CD4-positive, alpha-beta T cell (primary cell): ENCODE measurements at regions not wholly inside any gene's neighbourhood (a gene's known extent, or its start where the extent isn't known, plus 50 kb on each side); places are given as distances from the start of the nearest gene placed in this dataset.
"Not testable (repeated sequence)": the region's sequence is repeated elsewhere in the genome, so short reads cannot be mapped to it uniquely, and the experiment has no call there.

Source experiments
- ATAC-seq: fragments of 200-7000 bp; cut with Tn5 transposase; one replicate; pipeline ENCODE4 v1.10.0; 2022; ENCODE audit warnings: mild to moderate bottlenecking; ENCODE audit not compliant: poor library complexity
- CTCF ChIA-PET: fragments of 350-600 bp; sonication (Branson Sonifier 250); formaldehyde crosslinking; loops from one replicate; lab custom pipeline; 2021; ENCODE audit warnings: antibody characterized with exemption, inconsistent platforms; lab: Charles Lee
- POLR2A ChIA-PET: fragments of 350-600 bp; sonication (Branson Sonifier 250); formaldehyde crosslinking; loops from one replicate; lab custom pipeline; 2021; ENCODE audit warnings: antibody characterized with exemption, inconsistent platforms; lab: Charles Lee
- DNase-seq, 14 experiments: peaks; one replicate each; pipeline ENCODE4 v3.0.0-alpha.2; 2013 to 2020; ENCODE audit warnings: mixed read lengths in 2 of 14
- H3K27ac ChIP-seq, 2 donors: one replicate each; pipeline versions ENCODE4 v1.5.1 to v1.7.0; 2013; ENCODE audit warnings: low read length in 2 of 2, low read depth in 1 of 2, mild to moderate bottlenecking in 1 of 2
- H3K27me3 ChIP-seq, 2 experiments: 1 replicate in 1 of 2; 2 replicates in 1 of 2; pipeline versions ENCODE4 v1.6.1 to v1.7.0; 2013; ENCODE audit warnings: low read length in 2 of 2, control low read depth in 1 of 2, mild to moderate bottlenecking in 1 of 2, moderate library complexity in 1 of 2; ENCODE audit not compliant: insufficient read depth in 2 of 2, control insufficient read depth in 1 of 2
- H3K36me3 ChIP-seq: one replicate; pipeline ENCODE4 v1.6.1; 2013; ENCODE audit warnings: low read length, control low read depth; ENCODE audit not compliant: insufficient read depth
- H3K4me1 ChIP-seq: one replicate; pipeline ENCODE4 v1.6.1; 2013; ENCODE audit warnings: low read length, control low read depth; ENCODE audit not compliant: insufficient read depth
- H3K4me3 ChIP-seq: one replicate; pipeline ENCODE4 v1.5.1; 2013; ENCODE audit warnings: mild to moderate bottlenecking, low read length, moderate library complexity
- H3K9me3 ChIP-seq, 2 experiments: 1 replicate in 1 of 2; 2 replicates in 1 of 2; pipeline versions ENCODE4 v1.6.1 to v1.7.0; 2013; ENCODE audit warnings: low read length in 2 of 2, mild to moderate bottlenecking in 2 of 2, control low read depth in 1 of 2, moderate library complexity in 1 of 2; ENCODE audit not compliant: control insufficient read depth in 1 of 2, insufficient read depth in 1 of 2
- H3K27ac Mint-ChIP-seq: one replicate; pipeline ENCODE4 v1.8.0; 2020; ENCODE audit warnings: mixed read lengths
- H3K27me3 Mint-ChIP-seq: one replicate; pipeline ENCODE4 v1.8.0; 2021; ENCODE audit warnings: mixed read lengths
- H3K36me3 Mint-ChIP-seq: one replicate; pipeline ENCODE4 v1.8.0; 2021; ENCODE audit warnings: low read depth, mixed read lengths
- H3K4me1 Mint-ChIP-seq: one replicate; pipeline ENCODE4 v1.8.0; 2021; ENCODE audit warnings: low read depth, mixed read lengths
- H3K4me3 Mint-ChIP-seq: one replicate; pipeline ENCODE4 v1.8.0; 2020; ENCODE audit warnings: mild to moderate bottlenecking, mixed read lengths
- H3K9me3 Mint-ChIP-seq: one replicate; pipeline ENCODE4 v1.8.0; 2020; ENCODE audit warnings: mixed read lengths
- intact Hi-C, 2 experiments: fragments of 100-400 bp; cut with DNase I in 1 of 2; cut with micrococcal nuclease in 1 of 2; formaldehyde crosslinking; loops; one replicate each; pipeline versions ENCODE4 v1.15.1 to v1.9.0; 2023 to 2025; cut with DNase I, micrococcal nuclease
- TF ChIP-seq, protein P1 (sequence below): fragments of 200-600 bp; IDR thresholded peaks from one replicate; pipeline ENCODE4 v1.8.0; 2022; ENCODE audit warnings: antibody characterized with exemption, mild to moderate bottlenecking

DNA sequence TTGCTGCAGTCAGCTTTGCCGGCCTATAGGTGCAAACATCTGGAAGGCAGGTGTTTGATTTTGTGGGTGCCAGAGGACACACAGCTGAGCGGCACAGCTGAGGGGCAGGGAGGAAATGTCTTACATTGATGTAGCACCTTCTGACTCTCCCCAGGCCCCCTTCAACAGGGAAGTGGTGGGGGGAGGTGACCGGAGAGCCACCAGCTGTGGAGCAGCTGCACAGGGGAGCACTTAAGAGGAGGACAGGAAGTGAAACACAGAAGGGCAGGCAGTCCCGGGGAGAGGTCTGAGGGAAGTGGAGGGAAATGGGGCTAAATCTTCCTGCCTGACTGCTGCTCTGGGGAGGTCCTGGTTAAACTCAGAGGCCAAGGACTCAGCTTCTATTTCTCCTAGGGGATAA lies 409.1 kb downstream of the TNS1 start:
- DNase-seq (no peak), ATAC-seq (no peak)
- ChIA-PET CTCF (no interaction called here), POLR2A (no interaction called here)
- intact Hi-C loops = no loop called here
- no peaks in the 10 kb centered on the region for H3K36me3 ChIP-seq
- TF ChIP-seq, protein P1, sequence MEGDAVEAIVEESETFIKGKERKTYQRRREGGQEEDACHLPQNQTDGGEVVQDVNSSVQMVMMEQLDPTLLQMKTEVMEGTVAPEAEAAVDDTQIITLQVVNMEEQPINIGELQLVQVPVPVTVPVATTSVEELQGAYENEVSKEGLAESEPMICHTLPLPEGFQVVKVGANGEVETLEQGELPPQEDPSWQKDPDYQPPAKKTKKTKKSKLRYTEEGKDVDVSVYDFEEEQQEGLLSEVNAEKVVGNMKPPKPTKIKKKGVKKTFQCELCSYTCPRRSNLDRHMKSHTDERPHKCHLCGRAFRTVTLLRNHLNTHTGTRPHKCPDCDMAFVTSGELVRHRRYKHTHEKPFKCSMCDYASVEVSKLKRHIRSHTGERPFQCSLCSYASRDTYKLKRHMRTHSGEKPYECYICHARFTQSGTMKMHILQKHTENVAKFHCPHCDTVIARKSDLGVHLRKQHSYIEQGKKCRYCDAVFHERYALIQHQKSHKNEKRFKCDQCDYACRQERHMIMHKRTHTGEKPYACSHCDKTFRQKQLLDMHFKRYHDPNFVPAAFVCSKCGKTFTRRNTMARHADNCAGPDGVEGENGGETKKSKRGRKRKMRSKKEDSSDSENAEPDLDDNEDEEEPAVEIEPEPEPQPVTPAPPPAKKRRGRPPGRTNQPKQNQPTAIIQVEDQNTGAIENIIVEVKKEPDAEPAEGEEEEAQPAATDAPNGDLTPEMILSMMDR = no peak
- Mint-ChIP-seq H3K27ac (no peak overlapping the region), H3K27me3 (no peaks in the 10 kb centered on the region), H3K36me3 (no peaks in the 10 kb centered on the region), H3K4me3 (no peak overlapping the region), H3K9me3 (no peaks in the 10 kb centered on the region), H3K4me1 (peaks cover 7% of the 10 kb centered on the region)
- no peak overlapping the region for H3K4me3 ChIP-seq
- no peaks in the 10 kb centered on the region for H3K9me3 ChIP-seq
- no peak overlapping the region for H3K27ac ChIP-seq
- H3K27me3 ChIP-seq = no peaks in the 10 kb centered on the region
- no peaks in the 10 kb centered on the region for H3K4me1 ChIP-seq

DNA sequence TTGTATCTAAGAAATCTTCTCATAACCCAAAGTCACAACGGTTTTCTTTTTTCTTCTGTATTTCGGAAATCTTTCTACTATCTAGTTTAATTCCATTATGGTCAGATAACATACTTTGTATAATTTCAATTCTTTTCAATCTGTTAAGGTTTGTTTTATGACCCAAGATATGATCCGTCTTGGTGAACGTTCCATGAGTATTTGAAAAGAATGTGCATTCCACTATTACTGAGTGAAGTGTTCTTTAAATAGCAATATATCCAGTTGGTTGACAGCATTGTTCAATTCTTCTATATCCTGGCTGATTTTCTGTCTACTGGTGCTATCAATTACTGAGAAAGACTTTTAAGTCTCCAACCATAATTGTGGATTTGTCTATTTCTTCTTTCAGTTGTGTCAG lies 414.5 kb downstream of the TNS1 start:
- Mint-ChIP-seq H3K36me3 (no peaks in the 10 kb centered on the region), H3K27me3 (no peaks in the 10 kb centered on the region), H3K27ac (no peak overlapping the region), H3K4me1 (no peaks in the 10 kb centered on the region), H3K9me3 (no peaks in the 10 kb centered on the region), H3K4me3 (no peak overlapping the region)
- Histone ChIP-seq H3K4me1 (no peaks in the 10 kb centered on the region), H3K9me3 (no peaks in the 10 kb centered on the region), H3K27ac (no peak overlapping the region), H3K4me3 (no peak overlapping the region), H3K36me3 (no peaks in the 10 kb centered on the region), H3K27me3 (no peaks in the 10 kb centered on the region)
- intact Hi-C loops = no loop called here
- ChIA-PET CTCF (no interaction called here), POLR2A (no interaction called here)
- TF ChIP-seq, protein P1 = no peak
- ATAC-seq (no peak), DNase-seq (no peak)

DNA sequence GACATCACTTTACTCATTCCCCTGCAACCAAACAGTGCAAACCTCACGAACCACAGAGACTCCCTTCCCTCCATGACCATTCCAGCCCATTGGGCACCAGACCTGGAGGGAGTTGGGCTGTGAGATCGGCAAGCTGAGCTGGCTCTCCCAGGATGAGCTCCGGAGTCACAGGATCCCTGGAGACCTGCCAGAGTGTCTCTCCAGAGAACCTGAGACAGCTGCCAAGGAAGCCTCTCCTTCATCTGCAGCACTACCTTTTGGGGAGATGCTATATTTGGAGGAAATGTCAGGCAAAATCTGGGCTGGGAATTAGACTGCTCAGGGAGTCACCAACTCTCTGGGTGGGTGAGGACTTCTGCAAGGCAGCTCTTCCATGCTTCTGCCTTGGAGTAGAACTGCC lies 417.4 kb downstream of the TNS1 start:
- H3K9me3 ChIP-seq = no peaks in the 10 kb centered on the region
- DNase-seq (no peak), ATAC-seq (no peak)
- Mint-ChIP-seq H3K9me3 (no peaks in the 10 kb centered on the region), H3K27ac (no peak overlapping the region), H3K4me1 (no peaks in the 10 kb centered on the region), H3K36me3 (no peaks in the 10 kb centered on the region), H3K27me3 (no peaks in the 10 kb centered on the region), H3K4me3 (no peak overlapping the region)
- no peaks in the 10 kb centered on the region for H3K36me3 ChIP-seq
- POLR2A ChIA-PET = interaction anchor here (0.5 kb wide), 1 partner anchor 75 kb away, joined by 3 read pairs; no protein-coding TSS in a partner anchor
- intact Hi-C loops = no loop called here
- no peaks in the 10 kb centered on the region for H3K27me3 ChIP-seq
- H3K4me1 ChIP-seq = no peaks in the 10 kb centered on the region
- H3K4me3 ChIP-seq = no peak overlapping the region
- H3K27ac ChIP-seq = no peak overlapping the region
- CTCF ChIA-PET = interaction anchor here (0.5 kb wide), 1 partner anchor 1992 kb away, joined by 4 read pairs; no protein-coding TSS in a partner anchor
- TF ChIP-seq, protein P1 = no peak

DNA sequence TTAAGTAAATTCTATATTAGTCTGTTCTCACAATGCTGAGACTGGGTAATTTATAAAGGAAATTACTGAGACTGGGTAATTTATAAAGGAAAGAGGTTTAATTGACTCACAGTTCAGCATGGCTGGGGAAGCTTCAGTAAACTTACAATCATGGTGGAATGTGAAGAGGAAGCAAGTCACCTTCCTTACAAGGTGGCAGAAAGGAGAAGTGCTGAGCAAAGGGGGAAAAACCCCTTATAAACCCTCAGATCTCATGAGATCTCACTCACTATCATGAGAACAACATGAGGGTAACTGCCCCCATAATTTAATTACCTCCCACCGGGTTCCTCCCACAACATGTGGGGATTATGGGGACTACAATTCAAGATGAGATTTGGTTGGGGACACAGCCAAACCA lies 422.4 kb downstream of the TNS1 start:
- H3K4me3 ChIP-seq, H3K27ac ChIP-seq, DNase-seq, H3K4me3 Mint-ChIP-seq, intact Hi-C loops, H3K9me3 ChIP-seq, ATAC-seq, H3K27ac Mint-ChIP-seq, H3K4me1 Mint-ChIP-seq, H3K9me3 Mint-ChIP-seq, H3K36me3 ChIP-seq, CTCF ChIA-PET, POLR2A ChIA-PET, H3K27me3 Mint-ChIP-seq, H3K4me1 ChIP-seq, H3K36me3 Mint-ChIP-seq, H3K27me3 ChIP-seq: not testable (repeated sequence)
